MM.1S (cell line): ENCODE measurements at regions not wholly inside any gene's neighbourhood (a gene's known extent, or its start where the extent isn't known, plus 50 kb on each side); places are given as distances from the start of the nearest gene placed in this dataset.

ENCODE experiments used
- DNase-seq: peaks from one replicate; pipeline ENCODE4 v3.0.0-alpha.2; 2015
- H2AFZ ChIP-seq: fragments of 300-600 bp; sonication (generic); 2 replicates; pipeline ENCODE4 v1.6.0; 2016; ENCODE audit warnings: antibody characterized with exemption, low read length
- H3F3A ChIP-seq: fragments of 300-600 bp; sonication (generic); 2 replicates; pipeline ENCODE4 v1.6.1; 2016; ENCODE audit warnings: mild to moderate bottlenecking, antibody characterized with exemption, low read length, moderate library complexity, mixed read lengths; ENCODE audit not compliant: insufficient read depth
- H3K27ac ChIP-seq: fragments of 300-600 bp; sonication (generic); 2 replicates; pipeline ENCODE4 v1.5.1; 2016; ENCODE audit warnings: mild to moderate bottlenecking, low read length
- H3K27me3 ChIP-seq: fragments of 300-600 bp; sonication (generic); replicated peaks from 2 replicates; pipeline ENCODE4 v1.6.0; 2016; ENCODE audit warnings: low read length; ENCODE audit not compliant: insufficient read depth
- H3K36me3 ChIP-seq: fragments of 300-600 bp; sonication (generic); replicated peaks from 2 replicates; pipeline ENCODE4 v1.6.1; 2016; ENCODE audit warnings: mild to moderate bottlenecking, low read length, mixed read lengths; ENCODE audit not compliant: insufficient read depth
- H3K4me1 ChIP-seq: fragments of 300-600 bp; sonication (generic); 2 replicates; pipeline ENCODE4 v1.6.1; 2016; ENCODE audit warnings: low read length, mixed read lengths
- H3K4me2 ChIP-seq: fragments of 300-600 bp; sonication (generic); 2 replicates; pipeline ENCODE4 v1.6.0; 2016; ENCODE audit warnings: low read depth, low read length
- H3K4me3 ChIP-seq: fragments of 300-600 bp; sonication (generic); 2 replicates; pipeline ENCODE4 v1.5.1; 2016; ENCODE audit warnings: low read length, mixed read lengths
- H3K79me2 ChIP-seq: fragments of 300-600 bp; sonication (generic); 2 replicates; pipeline ENCODE4 v1.6.1; 2016; ENCODE audit warnings: mixed run types, low read length, mixed read lengths
- H3K9ac ChIP-seq: fragments of 300-600 bp; sonication (generic); 2 replicates; pipeline ENCODE4 v1.6.1; 2016; ENCODE audit warnings: low read length, mixed read lengths
- H3K9me2 ChIP-seq: fragments of 300-600 bp; sonication (generic); replicated peaks from 2 replicates; pipeline ENCODE4 v1.6.1; 2016; ENCODE audit warnings: mild to moderate bottlenecking, low read length, mixed read lengths; ENCODE audit not compliant: insufficient read depth
- H3K9me3 ChIP-seq: fragments of 300-600 bp; sonication (generic); replicated peaks from 2 replicates; pipeline ENCODE4 v1.6.1; 2016; ENCODE audit warnings: mild to moderate bottlenecking, low read length, mixed read lengths; ENCODE audit not compliant: insufficient read depth
- H4K20me1 ChIP-seq: fragments of 300-600 bp; sonication (generic); 2 replicates; pipeline ENCODE4 v1.6.1; 2016; ENCODE audit warnings: mild to moderate bottlenecking, low read length, moderate library complexity, mixed read lengths; ENCODE audit not compliant: insufficient read depth
- EZH2 ChIP-seq: fragments of 300-600 bp; sonication (generic); optimal IDR thresholded peaks from 2 replicates; pipeline ENCODE3; 2017; ENCODE audit warnings: low read depth, mild to moderate bottlenecking, antibody characterized with exemption, low read length, mixed read lengths
- EZH2phosphoT487 ChIP-seq: fragments of 300-600 bp; sonication (generic); IDR thresholded peaks from 2 replicates; pipeline ENCODE4 v1.6.1; 2018; ENCODE audit warnings: antibody characterized with exemption, low read length
- TF ChIP-seq, protein P1 (sequence below): fragments of 300-600 bp; sonication (generic); IDR thresholded peaks from 2 replicates; pipeline ENCODE4 v1.5.1; 2016; ENCODE audit warnings: antibody characterized with exemption, low read length, mixed read lengths

DNA sequence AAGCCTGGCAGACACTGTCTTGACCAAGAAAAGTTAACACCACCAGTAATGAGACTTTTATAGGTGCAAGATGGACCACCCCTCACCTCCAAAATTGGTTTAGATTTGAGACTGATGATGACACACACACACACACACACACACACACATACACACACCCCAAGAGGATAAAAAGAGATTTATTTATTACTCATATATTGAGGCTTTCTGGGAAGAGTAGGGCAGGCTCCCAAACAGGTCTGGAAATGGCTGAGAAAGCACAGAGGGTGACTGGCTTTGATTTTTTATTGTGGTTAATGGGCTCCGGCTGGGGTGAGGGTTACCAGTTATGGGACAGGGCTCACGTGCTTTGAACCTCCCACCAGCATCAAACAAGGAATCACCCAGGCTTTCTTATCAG, 54.2 kb upstream of the ADAM23 start:
- Histone ChIP-seq H3K79me2 (no peaks in the 10 kb centered on the region), H3K36me3 (no peaks in the 10 kb centered on the region), H3K9me3 (no peaks in the 10 kb centered on the region), H3K27ac (no peak overlapping the region), H3K9ac (no peak overlapping the region), H3F3A (no peaks in the 10 kb centered on the region), H3K27me3 (no peaks in the 10 kb centered on the region), H4K20me1 (no peaks in the 10 kb centered on the region), H3K9me2 (no peaks in the 10 kb centered on the region), H3K4me3 (no peak overlapping the region), H2AFZ (no peak overlapping the region), H3K4me1 (no peaks in the 10 kb centered on the region), H3K4me2 (no peak overlapping the region)
- DNase-seq: no peak
- TF ChIP-seq, protein P1, sequence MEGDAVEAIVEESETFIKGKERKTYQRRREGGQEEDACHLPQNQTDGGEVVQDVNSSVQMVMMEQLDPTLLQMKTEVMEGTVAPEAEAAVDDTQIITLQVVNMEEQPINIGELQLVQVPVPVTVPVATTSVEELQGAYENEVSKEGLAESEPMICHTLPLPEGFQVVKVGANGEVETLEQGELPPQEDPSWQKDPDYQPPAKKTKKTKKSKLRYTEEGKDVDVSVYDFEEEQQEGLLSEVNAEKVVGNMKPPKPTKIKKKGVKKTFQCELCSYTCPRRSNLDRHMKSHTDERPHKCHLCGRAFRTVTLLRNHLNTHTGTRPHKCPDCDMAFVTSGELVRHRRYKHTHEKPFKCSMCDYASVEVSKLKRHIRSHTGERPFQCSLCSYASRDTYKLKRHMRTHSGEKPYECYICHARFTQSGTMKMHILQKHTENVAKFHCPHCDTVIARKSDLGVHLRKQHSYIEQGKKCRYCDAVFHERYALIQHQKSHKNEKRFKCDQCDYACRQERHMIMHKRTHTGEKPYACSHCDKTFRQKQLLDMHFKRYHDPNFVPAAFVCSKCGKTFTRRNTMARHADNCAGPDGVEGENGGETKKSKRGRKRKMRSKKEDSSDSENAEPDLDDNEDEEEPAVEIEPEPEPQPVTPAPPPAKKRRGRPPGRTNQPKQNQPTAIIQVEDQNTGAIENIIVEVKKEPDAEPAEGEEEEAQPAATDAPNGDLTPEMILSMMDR: no peak
- no peak for TF ChIP-seq EZH2phosphoT487
- TF ChIP-seq EZH2: no peak

DNA sequence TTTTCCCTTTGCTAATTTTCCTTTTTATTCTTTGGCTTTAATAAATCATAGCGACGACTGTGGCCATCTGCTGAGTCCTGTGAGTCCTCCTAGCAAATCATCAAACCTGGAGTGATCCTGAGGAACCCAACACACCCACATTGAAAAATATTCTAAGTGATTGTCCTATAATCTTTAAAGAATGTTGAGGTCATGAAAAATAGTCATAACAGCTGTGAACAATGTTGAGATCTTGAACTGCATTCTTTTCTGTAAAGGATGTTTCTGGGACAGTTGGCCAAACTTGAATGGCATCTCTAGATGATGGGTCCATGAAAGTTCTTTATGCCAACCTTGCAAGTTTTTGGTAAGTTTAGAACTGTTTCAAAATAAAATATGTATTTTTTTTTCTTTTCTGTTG, 53.2 kb upstream of the ADAM23 start:
- H3K4me2 ChIP-seq: no peak overlapping the region
- H3K4me3 ChIP-seq: no peak overlapping the region
- H3K9me3 ChIP-seq: no peaks in the 10 kb centered on the region
- no peaks in the 10 kb centered on the region for H3K9me2 ChIP-seq
- no peaks in the 10 kb centered on the region for H3K79me2 ChIP-seq
- no peak overlapping the region for H3K9ac ChIP-seq
- H3K27ac ChIP-seq: no peak overlapping the region
- H3K36me3 ChIP-seq: no peaks in the 10 kb centered on the region
- H3K4me1 ChIP-seq: no peaks in the 10 kb centered on the region
- H4K20me1 ChIP-seq: no peaks in the 10 kb centered on the region
- no peak overlapping the region for H2AFZ ChIP-seq
- DNase-seq: no peak
- TF ChIP-seq EZH2phosphoT487 (no peak), EZH2 (no peak)
- TF ChIP-seq, protein P1: no peak
- H3F3A ChIP-seq: no peaks in the 10 kb centered on the region
- no peaks in the 10 kb centered on the region for H3K27me3 ChIP-seq

DNA sequence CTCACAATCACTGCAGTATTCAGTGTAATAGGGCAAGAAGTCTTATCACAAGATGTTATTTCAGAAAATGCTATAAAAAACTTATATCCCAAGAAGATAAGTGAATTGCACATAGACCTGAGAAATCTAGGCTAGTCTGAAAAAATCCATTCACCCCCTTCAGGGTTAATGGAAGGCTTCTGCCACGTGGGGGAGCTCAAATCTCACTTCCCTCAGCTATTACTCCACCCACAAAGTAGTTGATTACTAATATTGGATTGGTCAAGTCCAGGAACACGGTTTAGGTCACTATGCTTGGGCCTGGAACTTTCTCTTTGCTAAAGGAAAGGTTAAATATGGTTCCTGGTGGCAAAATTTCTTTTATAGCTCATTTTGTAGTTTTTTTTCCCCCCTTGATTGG, 51.2 kb upstream of the ADAM23 start:
- Histone ChIP-seq H3K4me1 (no peaks in the 10 kb centered on the region), H2AFZ (no peak overlapping the region), H3K79me2 (no peaks in the 10 kb centered on the region), H3K9me3 (no peaks in the 10 kb centered on the region), H3K27me3 (no peaks in the 10 kb centered on the region), H3K4me3 (no peak overlapping the region), H3K27ac (no peak overlapping the region), H3K9me2 (no peaks in the 10 kb centered on the region), H3K4me2 (no peak overlapping the region), H3K9ac (no peak overlapping the region), H3K36me3 (no peaks in the 10 kb centered on the region), H3F3A (no peaks in the 10 kb centered on the region), H4K20me1 (no peaks in the 10 kb centered on the region)
- TF ChIP-seq EZH2: no peak
- TF ChIP-seq, protein P1: peak; percentile 87
- peak; percentile 65 for DNase-seq
